Heart right ventricle (tissue), 16 donors: ENCODE measurements at regions not wholly inside any gene's neighbourhood (a gene's known extent, or its start where the extent isn't known, plus 50 kb on each side); places are given as distances from the start of the nearest gene placed in this dataset.

Source experiments
- ATAC-seq, 8 donors: fragments of 200-7000 bp; cut with Tn5 transposase; one replicate each; pipeline ENCODE4 v1.9.1; 2020; ENCODE audit warnings: mild to moderate bottlenecking in 8 of 8, moderate library complexity in 8 of 8, moderate number of reproducible peaks in 1 of 8
- DNase-seq, 2 donors: peaks; one replicate each; pipeline ENCODE4 v3.0.0-alpha.2; 2020
- H3K27ac ChIP-seq, 10 donors: fragments of 200-600 bp; sonication (generic) in 2 of 10; one replicate each; pipeline versions ENCODE4 v1.5.0 to v1.8.0; 2020 to 2022; ENCODE audit warnings: mild to moderate bottlenecking in 3 of 10
- H3K27me3 ChIP-seq, 7 donors: fragments of 200-600 bp; one replicate each; pipeline ENCODE4 v1.8.0; 2021 to 2022; ENCODE audit warnings: mild to moderate bottlenecking in 2 of 7
- H3K36me3 ChIP-seq, 9 donors: fragments of 200-600 bp; sonication (generic) in 1 of 9; one replicate each; pipeline versions ENCODE4 v1.5.0 to v1.8.0; 2020 to 2022; ENCODE audit warnings: mild to moderate bottlenecking in 2 of 9
- H3K4me1 ChIP-seq, 9 donors: fragments of 200-600 bp; sonication (generic) in 1 of 9; one replicate each; pipeline versions ENCODE4 v1.5.0 to v1.8.0; 2020 to 2022; ENCODE audit warnings: mild to moderate bottlenecking in 4 of 9
- H3K4me3 ChIP-seq, 10 donors: fragments of 200-600 bp; sonication (generic) in 2 of 10; one replicate each; pipeline versions ENCODE4 v1.5.0 to v1.8.0; 2020 to 2022; ENCODE audit warnings: mild to moderate bottlenecking in 7 of 10, moderate library complexity in 2 of 10
- H3K9me3 ChIP-seq, 11 donors: fragments of 200-600 bp in 10 of 11; sonication (generic) in 2 of 11; one replicate each; pipeline versions ENCODE4 v1.5.0 to v1.8.0; 2013 to 2022; ENCODE audit warnings: mild to moderate bottlenecking in 2 of 11, control low read depth in 1 of 11, moderate library complexity in 1 of 11
- WGBS, 2 donors: extraction: QIAGEN DNeasy Blood & Tissue Kit; methylation state at CpG; one replicate each; pipeline ENCODE4 v1.1.7; 2013; ENCODE audit warnings: inconsistent platforms in 1 of 2; 5-methylcytosine and 5-hydroxymethylcytosine counted together
- intact Hi-C, 10 donors: fragments of 100-400 bp; cut with DNase I; formaldehyde crosslinking; loops; one replicate each; pipeline versions ENCODE4 v1.11.1 to v1.14.2; 2022
- TF ChIP-seq, protein P1 (sequence below), 9 donors: fragments of 200-600 bp; sonication (generic) in 2 of 9; IDR thresholded peaks; one replicate each; pipeline versions ENCODE4 v1.5.0 to v1.8.0; 2021 to 2022; ENCODE audit warnings: antibody characterized with exemption in 9 of 9, mild to moderate bottlenecking in 5 of 9, moderate library complexity in 1 of 9
- donor health status: Arrhythmogenic right ventricular cardiomyopathy.
- donor health status: ischemic (EF 13 %, LVEDD 7.1; RV severe dilation, severe dysfunction).
- donor health status: healthy with polysubstance abuse.
- donor health status: DM: no; HTN: yes; CAD: no.
- donor health status: DM: no; HTN: no; CAD: no.
- donor health status: ischemic (EF 25% LVEDD 6.9; RV normal size, moderate dysfunction).
- donor health status: ischemic (EF 25% LVEDD 5.7; RV mildly dilated, moderate dysfunction).
- donor health status: healthy.
- donor health status: DM: yes; HTN: yes; CAD: no.
- donor health status: Ischemic cardiomyopathy.
- donor health status: ischemic (EF 35%, LVEDD 5.7; RV mildly dilated, moderate dysfunction).
- donor health status: nonischemic (EF 11% LVEDD 7.7; RV severe dilation, severe dysfunction).
- donor health status: DM: yes; HTN: yes; CAD: no.
- donor health status: PGD.
- donor health status: ischemic (EF 29% LVEDD 5.4; RV normal size, mild dysfunction).
- donor health status: nonischemic (EF 23%, LVEDD 6.1; RV moderate dilation, normal function).

GRCh38 chr2:8549273-8549922 is 132.5 kb upstream of the ID2 start:
- Histone ChIP-seq H3K27ac (no peak overlapping the region), H3K4me3 (no peak overlapping the region), H3K4me1 (peaks cover 0 to 28% (median 17%) of the 10 kb centered on the region in 9 donors), H3K36me3 (no peaks in the 10 kb centered on the region), H3K27me3 (no peaks in the 10 kb centered on the region), H3K9me3 (no peaks in the 10 kb centered on the region)
- ATAC-seq (no peak), DNase-seq (no peak)
- intact Hi-C loops: loop anchor here in 2 of 10 donors (10.0 kb wide), 1 partner anchor 135 kb away; the partner anchor contains the start of gene ID2 (in 2 of the 2)
- 91 to 96% methylated on average over 11 of the region's 11 CpGs for WGBS, 2 donors
- TF ChIP-seq, protein P1, sequence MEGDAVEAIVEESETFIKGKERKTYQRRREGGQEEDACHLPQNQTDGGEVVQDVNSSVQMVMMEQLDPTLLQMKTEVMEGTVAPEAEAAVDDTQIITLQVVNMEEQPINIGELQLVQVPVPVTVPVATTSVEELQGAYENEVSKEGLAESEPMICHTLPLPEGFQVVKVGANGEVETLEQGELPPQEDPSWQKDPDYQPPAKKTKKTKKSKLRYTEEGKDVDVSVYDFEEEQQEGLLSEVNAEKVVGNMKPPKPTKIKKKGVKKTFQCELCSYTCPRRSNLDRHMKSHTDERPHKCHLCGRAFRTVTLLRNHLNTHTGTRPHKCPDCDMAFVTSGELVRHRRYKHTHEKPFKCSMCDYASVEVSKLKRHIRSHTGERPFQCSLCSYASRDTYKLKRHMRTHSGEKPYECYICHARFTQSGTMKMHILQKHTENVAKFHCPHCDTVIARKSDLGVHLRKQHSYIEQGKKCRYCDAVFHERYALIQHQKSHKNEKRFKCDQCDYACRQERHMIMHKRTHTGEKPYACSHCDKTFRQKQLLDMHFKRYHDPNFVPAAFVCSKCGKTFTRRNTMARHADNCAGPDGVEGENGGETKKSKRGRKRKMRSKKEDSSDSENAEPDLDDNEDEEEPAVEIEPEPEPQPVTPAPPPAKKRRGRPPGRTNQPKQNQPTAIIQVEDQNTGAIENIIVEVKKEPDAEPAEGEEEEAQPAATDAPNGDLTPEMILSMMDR (IDR thresholded peaks at IDR 0.05): no peak

GRCh38 chr2:8549942-8550341 is 131.9 kb upstream of the ID2 start:
- intact Hi-C loops: loop anchor here in 2 of 10 donors (10.0 kb wide), 1 partner anchor 135 kb away; the partner anchor contains the start of gene ID2 (in 2 of the 2)
- H3K4me1 ChIP-seq: peaks cover 0 to 22% (median 12%) of the 10 kb centered on the region in 9 donors

GRCh38 chr2:8550481-8550880 is 131.4 kb upstream of the ID2 start:
- TF ChIP-seq, protein P1 (IDR thresholded peaks at IDR 0.05): no peak
- H3K4me1 ChIP-seq: peaks cover 0 to 17% (median 6%) of the 10 kb centered on the region in 9 donors
- no peak overlapping the region for H3K4me3 ChIP-seq
- ATAC-seq (no peak), DNase-seq (no peak)
- H3K27ac ChIP-seq: no peak overlapping the region
- H3K27me3 ChIP-seq: no peaks in the 10 kb centered on the region
- no peaks in the 10 kb centered on the region for H3K36me3 ChIP-seq
- intact Hi-C loops: no loop called here
- 90 to 93% methylated on average over 10 of the region's 10 CpGs for WGBS, 2 donors
- peaks cover 0 to 4% (median 0%) of the 10 kb centered on the region in 11 donors for H3K9me3 ChIP-seq

More at GRCh38 chr2:8549942-8550341, 131.9 kb upstream of the ID2 start:
- TF ChIP-seq, protein P1 (IDR thresholded peaks at IDR 0.05): no peak
- 95 to 97% methylated on average over 4 of the region's 4 CpGs for WGBS, 2 donors
- Histone ChIP-seq H3K27me3 (no peaks in the 10 kb centered on the region), H3K9me3 (no peaks in the 10 kb centered on the region), H3K36me3 (no peaks in the 10 kb centered on the region), H3K4me3 (no peak overlapping the region), H3K27ac (no peak overlapping the region)
- no peak for DNase-seq
- ATAC-seq: no peak

DNA sequence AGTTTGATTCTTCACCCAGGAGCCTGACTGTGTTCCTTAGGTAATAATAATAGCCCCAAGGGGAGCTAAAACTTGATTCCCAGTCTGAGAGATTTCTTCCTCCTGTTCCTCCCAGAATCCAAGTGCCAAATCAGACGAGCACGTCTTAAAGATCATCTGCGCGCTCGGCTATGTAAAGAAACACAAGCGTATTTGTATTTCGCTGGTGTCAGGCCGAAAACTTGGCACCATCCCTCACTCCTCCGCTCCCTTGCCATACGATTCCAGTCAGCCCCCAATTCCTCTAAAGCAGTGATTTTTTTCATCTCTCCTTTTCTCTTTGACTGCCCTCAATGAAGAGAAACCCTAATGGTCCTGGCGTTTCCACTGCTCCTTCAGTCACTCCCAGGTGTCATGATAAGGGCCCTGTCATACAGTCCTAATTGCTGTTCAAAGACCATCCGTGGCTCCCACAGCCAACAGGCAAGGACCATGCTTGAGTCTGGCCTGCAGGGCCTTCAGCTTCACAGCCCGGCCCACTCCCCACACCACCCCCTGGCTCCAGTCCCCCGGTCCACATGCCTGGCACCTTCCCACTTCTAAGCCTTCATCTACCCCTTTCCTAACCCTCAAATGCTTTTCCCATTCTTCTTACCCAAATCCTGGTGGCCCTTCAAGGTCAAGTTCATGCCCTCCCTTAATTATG is 130.8 kb upstream of the ID2 start:
- TF ChIP-seq, protein P1 (IDR thresholded peaks at IDR 0.05): no peak
- no peak overlapping the region for H3K27ac ChIP-seq
- H3K4me1 ChIP-seq: peaks cover 0 to 11% (median under 1%) of the 10 kb centered on the region in 9 donors
- ATAC-seq: no peak
- DNase-seq: no peak
- peaks cover 0 to 4% (median 0%) of the 10 kb centered on the region in 11 donors for H3K9me3 ChIP-seq
- H3K27me3 ChIP-seq: no peaks in the 10 kb centered on the region
- no peak overlapping the region for H3K4me3 ChIP-seq
- H3K36me3 ChIP-seq: no peaks in the 10 kb centered on the region
- intact Hi-C loops: no loop called here
- 88% methylated on average over 14 of the region's 14 CpGs for WGBS, 2 donors
